ENCODE measurements at regions not wholly inside any gene's neighbourhood (a gene's known extent, or its start where the extent isn't known, plus 50 kb on each side); places are given as distances from the start of the nearest gene placed in this dataset.

GRCh38 chr4:11843927-11844326, 415.2 kb upstream of the HS3ST1 start:
- Mint-ChIP-seq H3K27ac (no peak overlapping the region), H3K4me3 (no peak overlapping the region), H3K4me1 (peaks cover 11% of the 10 kb centered on the region), H3K27me3 (ENCODE audit: insufficient read depth) (no peaks in the 10 kb centered on the region), H3K36me3 (ENCODE audit: low read depth) (no peaks in the 10 kb centered on the region), H3K9me3 (peaks cover 4% of the 10 kb centered on the region)
- Histone ChIP-seq H3K27me3 (ENCODE audit: control insufficient read depth, insufficient read depth, low read length, poor library complexity, severe bottlenecking) (no peaks in the 10 kb centered on the region), H3K4me3 (ENCODE audit: low read length) (no peak overlapping the region), H3K9me3 (ENCODE audit: control insufficient read depth, low read length) (peaks cover 3% of the 10 kb centered on the region), H3K27ac (ENCODE audit: low read depth, low read length) (peak overlapping the region; percentile 62), H3K4me1 (ENCODE audit: control insufficient read depth, insufficient read depth, low read length) (no peaks in the 10 kb centered on the region), H3K9ac (ENCODE audit: extremely low read depth, low read length, poor library complexity, severe bottlenecking) (no peak overlapping the region), H3K36me3 (ENCODE audit: control insufficient read depth, insufficient read depth, low read length) (no peaks in the 10 kb centered on the region)
- no peak for TF ChIP-seq CTCF (conservative IDR thresholded peaks at IDR 0.05)
- 57 to 79% methylated on average over 4 of the region's 4 CpGs for WGBS, 2 experiments (ENCODE audit: insufficient coverage in 1 of 2, insufficient read length in 1 of 2)
- DNase-seq: no peak

GRCh38 chr4:11843340-11843739, 414.6 kb upstream of the HS3ST1 start:
- no peak overlapping the region for H3K4me3 Mint-ChIP-seq
- H3K4me1 Mint-ChIP-seq: peaks cover 11% of the 10 kb centered on the region
- H3K36me3 ChIP-seq (ENCODE audit: control insufficient read depth, insufficient read depth, low read length): no peaks in the 10 kb centered on the region
- WGBS, 2 experiments (ENCODE audit: insufficient coverage in 1 of 2, insufficient read length in 1 of 2): 100% methylated on average over 1 of the region's 1 CpG; no CpG with 5 or more reads in 1 of the 2 experiments
- no peak overlapping the region for H3K9ac ChIP-seq (ENCODE audit: extremely low read depth, low read length, poor library complexity, severe bottlenecking)
- H3K27ac Mint-ChIP-seq: no peak overlapping the region
- no peak overlapping the region for H3K4me3 ChIP-seq (ENCODE audit: low read length)
- peaks cover 3% of the 10 kb centered on the region for H3K9me3 ChIP-seq (ENCODE audit: control insufficient read depth, low read length)
- DNase-seq: no peak
- no peaks in the 10 kb centered on the region for H3K27me3 Mint-ChIP-seq (ENCODE audit: insufficient read depth)
- no peaks in the 10 kb centered on the region for H3K4me1 ChIP-seq (ENCODE audit: control insufficient read depth, insufficient read depth, low read length)
- peak overlapping the region; percentile 48 for H3K27ac ChIP-seq (ENCODE audit: low read depth, low read length)
- no peak for TF ChIP-seq CTCF (conservative IDR thresholded peaks at IDR 0.05)
- peaks cover 4% of the 10 kb centered on the region for H3K9me3 Mint-ChIP-seq
- no peaks in the 10 kb centered on the region for H3K27me3 ChIP-seq (ENCODE audit: control insufficient read depth, insufficient read depth, low read length, poor library complexity, severe bottlenecking)
- no peaks in the 10 kb centered on the region for H3K36me3 Mint-ChIP-seq (ENCODE audit: low read depth)

GRCh38 chr4:11842620-11843263, 414.0 kb upstream of the HS3ST1 start:
- WGBS, 2 experiments (ENCODE audit: insufficient coverage in 1 of 2, insufficient read length in 1 of 2): no CpG with 5 or more reads among the region's 1 CpG
- H3K27me3 Mint-ChIP-seq (ENCODE audit: insufficient read depth): no peaks in the 10 kb centered on the region
- peaks cover 11% of the 10 kb centered on the region for H3K4me1 Mint-ChIP-seq
- H3K9ac ChIP-seq (ENCODE audit: extremely low read depth, low read length, poor library complexity, severe bottlenecking): no peak overlapping the region
- H3K36me3 Mint-ChIP-seq (ENCODE audit: low read depth): no peaks in the 10 kb centered on the region
- peaks cover 4% of the 10 kb centered on the region for H3K9me3 Mint-ChIP-seq
- H3K27me3 ChIP-seq (ENCODE audit: control insufficient read depth, insufficient read depth, low read length, poor library complexity, severe bottlenecking): no peaks in the 10 kb centered on the region
- no peak for DNase-seq
- H3K4me3 Mint-ChIP-seq: no peak overlapping the region
- no peak overlapping the region for H3K27ac ChIP-seq (ENCODE audit: low read depth, low read length)
- H3K9me3 ChIP-seq (ENCODE audit: control insufficient read depth, low read length): peaks cover 3% of the 10 kb centered on the region
- H3K36me3 ChIP-seq (ENCODE audit: control insufficient read depth, insufficient read depth, low read length): no peaks in the 10 kb centered on the region
- H3K4me1 ChIP-seq (ENCODE audit: control insufficient read depth, insufficient read depth, low read length): no peaks in the 10 kb centered on the region
- no peak for TF ChIP-seq CTCF (conservative IDR thresholded peaks at IDR 0.05)
- no peak overlapping the region for H3K4me3 ChIP-seq (ENCODE audit: low read length)
- no peak overlapping the region for H3K27ac Mint-ChIP-seq
